ENCODE measurements at regions not wholly inside any gene's neighbourhood (a gene's known extent, or its start where the extent isn't known, plus 50 kb on each side); places are given as distances from the start of the nearest gene placed in this dataset.

GRCh38 chr18:42137693-42138375 is 182.8 kb downstream of the PIK3C3 start:
- no peak overlapping the region for H3K4me3 ChIP-seq (replicated peaks in 1 of 2; ENCODE audit: low read depth in 2 of 2, low read length in 2 of 2)
- DNase-seq (ENCODE audit: low read depth in 2 of 2), result no peak
- TF ChIP-seq CTCF (IDR thresholded peaks at IDR 0.05; ENCODE audit: low read depth, low read length), result no peak

GRCh38 chr18:42141439-42141838 is 186.4 kb downstream of the PIK3C3 start:
- TF ChIP-seq CTCF (IDR thresholded peaks at IDR 0.05; ENCODE audit: low read depth, low read length), result no peak
- no peak for DNase-seq (ENCODE audit: low read depth in 2 of 2)
- H3K4me3 ChIP-seq (replicated peaks in 1 of 2; ENCODE audit: low read depth in 2 of 2, low read length in 2 of 2), result no peak overlapping the region

GRCh38 chr18:42155024-42155423 is 200.0 kb downstream of the PIK3C3 start:
- no peak overlapping the region for H3K4me3 ChIP-seq (replicated peaks in 1 of 2; ENCODE audit: low read depth in 2 of 2, low read length in 2 of 2)
- no peak for TF ChIP-seq CTCF (IDR thresholded peaks at IDR 0.05; ENCODE audit: low read depth, low read length)
- DNase-seq (ENCODE audit: low read depth in 2 of 2), result no peak

- TF ChIP-seq CTCF (IDR thresholded peaks at IDR 0.05; ENCODE audit: low read depth, low read length), result no peak
- H3K4me3 ChIP-seq (replicated peaks in 1 of 2; ENCODE audit: low read depth in 2 of 2, low read length in 2 of 2), result no peak overlapping the region
- DNase-seq (ENCODE audit: low read depth in 2 of 2), result no peak
Measured at GRCh38 chr18:42156281-42156680, 201.2 kb downstream of the PIK3C3 start.

GRCh38 chr18:42157420-42157819 is 202.4 kb downstream of the PIK3C3 start:
- no peak overlapping the region for H3K4me3 ChIP-seq (replicated peaks in 1 of 2; ENCODE audit: low read depth in 2 of 2, low read length in 2 of 2)
- TF ChIP-seq CTCF (IDR thresholded peaks at IDR 0.05; ENCODE audit: low read depth, low read length), result no peak
- DNase-seq (ENCODE audit: low read depth in 2 of 2), result no peak

- no peak for DNase-seq (ENCODE audit: low read depth in 2 of 2)
- TF ChIP-seq CTCF (IDR thresholded peaks at IDR 0.05; ENCODE audit: low read depth, low read length), result no peak
- no peak overlapping the region for H3K4me3 ChIP-seq (replicated peaks in 1 of 2; ENCODE audit: low read depth in 2 of 2, low read length in 2 of 2)
Measured at GRCh38 chr18:42157878-42158277, 202.8 kb downstream of the PIK3C3 start.

GRCh38 chr18:42159146-42159545 is 204.1 kb downstream of the PIK3C3 start:
- TF ChIP-seq CTCF (IDR thresholded peaks at IDR 0.05; ENCODE audit: low read depth, low read length), result no peak
- DNase-seq (ENCODE audit: low read depth in 2 of 2), result no peak
- H3K4me3 ChIP-seq (replicated peaks in 1 of 2; ENCODE audit: low read depth in 2 of 2, low read length in 2 of 2), result no peak overlapping the region
